ENCODE measurements at regions not wholly inside any gene's neighbourhood (a gene's known extent, or its start where the extent isn't known, plus 50 kb on each side); places are given as distances from the start of the nearest gene placed in this dataset.

DNA sequence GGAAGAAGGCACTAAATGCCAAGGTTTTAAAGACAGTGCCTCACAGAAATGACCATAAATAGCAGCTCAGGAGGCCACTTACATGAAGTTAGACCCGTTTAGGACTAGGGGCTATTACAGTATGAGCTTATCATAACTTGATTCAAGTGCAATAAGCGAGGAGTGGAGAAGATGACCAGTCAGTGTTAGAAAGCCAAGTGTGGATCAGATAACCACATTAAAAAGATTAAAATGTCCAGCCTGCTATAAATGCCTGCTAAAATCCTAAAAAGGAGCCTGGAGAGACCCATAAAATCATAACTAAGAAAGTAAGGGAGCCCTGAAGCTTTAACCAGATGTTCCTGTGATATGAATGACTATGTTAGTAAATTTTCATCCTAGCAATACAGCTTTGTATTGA, 117.5 kb upstream of the ZNF521 start:
- DNase-seq: no peak

DNA sequence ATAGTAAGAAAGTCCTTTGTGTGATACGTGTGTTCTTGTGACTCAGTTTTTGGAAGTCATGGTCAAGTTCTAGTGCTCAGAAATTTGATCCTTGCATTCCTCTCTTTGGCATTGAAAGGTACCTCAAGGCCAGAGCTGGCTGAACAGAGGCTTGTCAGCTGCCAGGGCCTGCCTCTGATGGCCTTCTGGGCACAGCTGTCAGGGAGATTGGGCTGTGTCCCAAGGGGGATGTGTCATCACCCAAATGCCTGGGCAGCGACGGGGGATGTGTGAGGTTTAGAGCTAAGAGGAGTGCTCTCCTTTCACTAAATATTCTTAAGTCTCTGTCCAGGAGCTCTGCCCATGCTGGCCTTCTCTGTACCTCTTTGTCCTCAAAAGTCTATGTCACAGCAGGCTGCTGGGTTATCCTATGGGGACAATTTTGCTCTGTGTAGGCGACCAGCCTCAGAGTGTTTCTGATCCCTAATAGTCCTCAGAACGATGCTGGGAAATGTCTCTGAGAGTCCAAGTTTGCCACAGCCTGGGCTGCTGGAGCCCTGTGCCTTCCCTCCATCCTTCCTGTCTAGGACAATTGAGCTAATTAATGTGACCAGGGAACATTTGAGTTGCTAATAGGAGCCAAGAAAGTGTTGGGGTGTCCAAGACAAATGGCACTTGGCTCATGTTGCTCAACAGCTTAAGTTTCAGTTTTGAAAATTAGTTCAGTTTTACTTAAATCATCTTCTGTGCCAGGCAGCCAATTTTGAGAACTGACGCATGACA, 115.4 kb upstream of the ZNF521 start:
- no peak for DNase-seq

GRCh38 chr18:25465152-25465732, 113.3 kb upstream of the ZNF521 start:
- DNase-seq: no peak

DNA sequence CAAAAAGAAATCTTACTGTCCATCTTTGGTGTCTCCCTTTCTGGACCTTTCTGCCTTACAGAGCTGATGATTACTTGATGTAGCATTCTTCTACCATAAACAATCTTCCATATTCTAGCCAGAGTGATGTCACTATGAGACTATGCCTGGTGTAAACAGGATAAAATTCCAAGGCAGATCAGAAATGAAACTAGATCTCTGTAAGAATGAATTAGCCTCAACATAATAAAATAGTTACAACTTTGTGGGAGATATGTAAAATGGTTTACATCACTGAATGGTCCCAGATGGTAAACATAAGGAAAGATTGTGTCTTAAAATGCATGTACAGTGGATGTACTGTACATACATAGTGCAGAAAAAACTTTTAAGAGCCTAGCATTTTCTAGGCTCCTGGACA, 112.3 kb upstream of the ZNF521 start:
- no peak for DNase-seq

DNA sequence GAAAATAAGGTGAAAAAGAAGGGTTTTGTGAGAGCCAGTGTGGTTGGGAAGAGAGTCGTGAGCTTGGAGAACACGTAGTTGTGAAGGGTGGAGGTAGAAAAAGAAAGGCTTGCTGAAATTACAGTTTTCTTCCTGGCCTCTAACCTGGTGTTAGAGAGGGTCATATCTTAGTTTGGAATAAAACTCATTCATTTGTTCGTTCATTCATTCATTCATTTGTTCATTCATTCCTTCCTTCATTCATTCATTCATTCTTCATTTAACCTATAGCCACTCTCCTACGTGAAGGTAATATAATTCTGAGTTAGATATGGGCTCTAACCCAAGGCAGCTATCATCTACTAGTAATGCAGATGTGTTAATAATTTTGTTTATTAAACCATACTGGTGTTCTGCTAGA, 111.8 kb upstream of the ZNF521 start:
- DNase-seq: no peak

GRCh38 chr18:25459814-25460213, 107.8 kb upstream of the ZNF521 start:
- DNase-seq: no peak

- no peak for DNase-seq
These were observed 105.6 kb upstream of the ZNF521 start for GRCh38 chr18:25457601-25458000.

DNA sequence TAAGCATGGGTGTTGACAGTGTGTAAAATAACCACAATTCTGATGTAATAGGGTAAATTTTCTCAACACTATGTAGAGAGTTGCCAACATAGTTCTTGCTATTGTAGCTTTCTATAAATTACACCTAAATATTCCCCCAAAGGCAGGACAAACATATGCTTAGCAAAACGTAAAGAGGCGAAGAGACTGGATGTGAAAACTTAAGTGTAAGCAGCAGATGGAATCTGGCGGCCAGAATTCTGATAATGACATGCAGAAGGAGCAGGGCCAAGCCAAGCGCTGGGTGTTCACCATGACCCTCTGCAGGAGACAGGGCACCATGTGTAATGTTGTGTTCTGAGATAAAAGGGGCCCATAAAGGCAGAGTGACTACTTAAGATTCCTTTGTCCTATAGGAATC, 105.2 kb upstream of the ZNF521 start:
- no peak for DNase-seq

- DNase-seq: no peak
These were observed 104.5 kb upstream of the ZNF521 start for GRCh38 chr18:25456334-25457010.

DNA sequence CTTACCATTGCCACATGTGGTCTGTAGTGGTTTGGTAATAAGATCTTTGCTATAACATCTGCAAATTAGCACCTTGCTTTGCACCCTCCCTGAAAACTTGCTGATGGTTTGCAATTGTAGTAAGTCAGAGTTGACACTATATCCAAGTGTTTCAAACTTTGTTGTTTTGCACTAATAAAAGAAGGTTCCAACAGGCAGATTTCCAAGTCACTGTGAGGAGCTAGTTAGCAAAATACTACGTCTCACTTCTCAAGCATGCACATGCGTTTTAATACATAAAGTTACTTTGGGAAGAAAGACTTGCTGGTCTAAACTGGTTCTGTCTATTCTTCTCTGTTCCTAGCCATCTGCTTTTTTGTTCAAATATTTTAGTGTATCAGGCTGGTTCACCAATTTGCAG, 103.7 kb upstream of the ZNF521 start:
- no peak for DNase-seq

DNA sequence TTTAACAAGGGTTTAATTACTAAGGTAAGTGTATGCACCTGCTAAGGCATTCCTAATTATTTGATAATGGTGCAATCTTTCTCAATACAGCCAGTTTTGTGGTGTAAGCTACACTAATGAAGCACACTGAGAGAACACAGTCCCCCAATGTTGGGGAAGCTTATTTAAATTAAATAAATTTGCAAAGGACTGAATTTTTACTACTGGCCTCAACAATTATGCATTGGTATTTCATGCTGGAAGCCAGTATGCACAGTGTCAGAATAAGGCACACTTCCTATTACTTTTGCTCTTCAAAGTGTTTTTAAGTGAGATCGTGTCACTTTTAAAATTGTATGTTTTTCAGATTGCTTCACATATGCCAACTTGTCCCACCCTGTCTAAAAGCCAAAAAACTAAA, 103.2 kb upstream of the ZNF521 start:
- DNase-seq: no peak

- no peak for DNase-seq
These were observed 102.8 kb upstream of the ZNF521 start for GRCh38 chr18:25454730-25455129.

- DNase-seq: no peak
These were observed 102.3 kb upstream of the ZNF521 start for GRCh38 chr18:25454270-25454659.

- no peak for DNase-seq
These were observed 101.7 kb upstream of the ZNF521 start for GRCh38 chr18:25453556-25454269.

GRCh38 chr18:25451077-25451658, 99.2 kb upstream of the ZNF521 start:
- no peak for DNase-seq

GRCh38 chr18:25449046-25449445, 97.1 kb upstream of the ZNF521 start:
- no peak for DNase-seq

- no peak for DNase-seq
These were observed 95.0 kb upstream of the ZNF521 start for GRCh38 chr18:25446972-25447371.

DNA sequence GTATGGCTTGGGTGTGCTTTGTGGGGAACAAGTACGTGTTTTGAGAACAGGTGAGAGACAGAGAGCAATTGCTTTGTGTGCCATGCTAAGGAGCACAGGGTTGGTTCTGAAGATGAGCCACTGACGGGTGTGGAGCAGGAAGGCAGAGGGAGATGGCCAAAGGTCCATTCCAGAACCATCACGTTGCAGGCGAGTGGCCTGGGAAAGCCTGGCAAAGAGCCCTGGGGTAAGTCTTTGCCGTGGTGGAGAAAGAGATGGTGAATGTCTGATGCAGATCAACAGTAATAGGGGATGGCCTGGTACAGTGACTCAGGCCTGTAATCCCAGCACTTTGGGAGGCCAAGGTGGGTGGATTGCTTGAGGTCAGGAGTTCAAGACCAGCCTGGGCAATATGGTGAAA, 93.5 kb upstream of the ZNF521 start:
- no peak for DNase-seq

DNA sequence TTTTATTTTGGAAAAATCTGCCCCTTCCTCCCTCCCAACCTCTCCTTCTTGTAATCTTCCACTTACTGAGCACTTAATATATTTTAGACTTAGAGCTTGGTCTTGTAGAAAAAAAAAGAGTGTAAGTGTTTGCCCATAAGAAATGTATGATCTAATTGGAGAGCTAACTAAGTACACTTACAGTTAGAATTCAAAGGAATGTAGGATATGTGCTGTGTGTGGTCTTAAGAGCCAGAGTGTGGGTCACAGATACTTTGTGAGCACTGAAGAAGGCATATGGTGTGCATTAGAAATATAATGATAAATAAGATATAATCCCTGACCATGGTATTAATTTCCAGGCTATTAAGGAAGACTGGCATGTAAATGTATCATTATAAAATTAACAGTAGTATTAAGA, 91.8 kb upstream of the ZNF521 start:
- DNase-seq: no peak

GRCh38 chr18:25435149-25435782, 83.3 kb upstream of the ZNF521 start:
- DNase-seq: no peak

- no peak for DNase-seq
These were observed 82.8 kb upstream of the ZNF521 start for GRCh38 chr18:25434745-25435144.

DNA sequence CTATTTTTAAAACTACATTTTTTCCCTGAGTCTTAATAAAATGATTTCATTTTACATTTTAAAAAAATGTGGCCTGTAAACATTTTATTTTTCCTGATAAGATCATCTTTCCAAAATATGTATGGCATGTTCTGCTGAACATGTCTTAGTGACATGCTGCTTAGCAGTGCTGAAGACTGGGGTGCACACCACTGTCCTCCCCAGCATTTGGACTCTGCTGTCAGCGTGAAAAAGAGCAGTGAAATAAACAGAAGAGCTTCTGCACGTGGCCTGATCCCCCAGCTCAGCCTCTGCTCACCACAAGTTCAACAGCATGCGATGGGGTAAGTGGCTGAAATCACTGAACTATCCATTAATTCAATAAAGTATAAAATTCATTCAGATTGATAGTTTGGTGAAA, 81.6 kb upstream of the ZNF521 start:
- DNase-seq: no peak

DNA sequence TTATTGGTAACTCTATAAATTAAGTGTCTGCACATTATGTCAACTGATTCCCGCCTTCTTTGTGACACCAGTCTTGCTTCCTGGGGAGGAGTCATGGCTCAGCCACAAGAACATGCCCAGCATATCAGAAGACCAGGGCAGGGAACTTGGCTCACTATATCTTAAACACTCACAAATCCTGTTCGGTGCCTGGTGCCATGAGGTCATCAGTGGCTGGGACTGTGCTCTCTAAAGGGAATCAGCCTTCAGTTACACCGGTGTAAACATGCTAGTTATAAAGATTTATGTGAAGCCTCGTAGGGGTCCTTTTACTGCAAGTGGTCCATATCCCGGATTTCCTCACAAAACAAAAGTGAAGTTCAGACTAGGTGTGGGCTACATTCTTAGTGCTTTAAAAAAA, 73.1 kb upstream of the ZNF521 start:
- DNase-seq: no peak
